ENCODE measurements at regions not wholly inside any gene's neighbourhood (a gene's known extent, or its start where the extent isn't known, plus 50 kb on each side); places are given as distances from the start of the nearest gene placed in this dataset.
A peak's percentile ranks its signal among the peaks of the same experiment; 100 is the strongest.
"Not testable (repeated sequence)": the region's sequence is repeated elsewhere in the genome, so short reads cannot be mapped to it uniquely, and the experiment has no call there.

DNA sequence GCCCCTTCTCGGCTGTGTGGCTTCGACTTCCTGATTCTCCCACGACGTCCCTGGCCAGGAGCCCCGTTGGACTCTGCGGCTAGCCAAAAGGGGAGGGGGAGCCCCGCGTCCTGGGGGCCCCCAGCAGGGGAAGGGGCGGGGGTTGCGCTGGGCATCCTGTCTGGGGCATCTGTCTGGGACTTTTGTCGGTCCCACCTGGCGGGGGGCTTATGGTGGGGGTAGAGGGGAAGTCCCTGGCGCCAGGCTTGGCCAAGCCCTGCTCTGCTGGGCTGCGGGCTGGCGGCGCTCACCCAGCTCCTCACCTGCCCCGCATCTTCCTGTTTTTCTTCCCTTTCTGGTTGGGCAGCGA is 142.7 kb upstream of the EEF2KMT start:
- not testable (repeated sequence) for DNase-seq (ENCODE audit: low read depth in 4 of 4, low spot score in 2 of 4)

- DNase-seq (ENCODE audit: low read depth in 4 of 4, low spot score in 2 of 4): peak in 2 of 4 donors; percentile 6 to 9
These were observed 142.1 kb upstream of the EEF2KMT start for GRCh38 chr16:5239472-5240277.

DNA sequence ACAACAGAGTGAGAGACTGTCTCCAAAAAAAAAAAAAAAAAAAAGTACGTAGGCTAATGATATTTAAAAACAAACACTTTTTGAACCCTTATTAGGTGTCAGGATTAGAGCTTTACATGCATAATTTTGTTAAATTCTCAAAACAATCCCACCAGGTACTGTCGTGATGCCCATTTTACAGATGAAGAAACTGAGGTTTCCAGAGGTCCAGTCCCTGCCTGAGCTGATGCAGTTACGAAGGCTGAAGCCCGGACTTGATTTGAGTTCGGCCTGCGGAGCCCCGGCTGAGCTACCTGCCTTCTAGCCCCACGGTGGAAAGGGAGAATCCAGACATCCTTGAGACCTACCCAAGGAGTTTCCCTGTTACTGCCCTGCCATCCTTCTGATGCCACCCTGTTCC is 137.5 kb upstream of the EEF2KMT start:
- no peak for DNase-seq (ENCODE audit: low read depth in 4 of 4, low spot score in 2 of 4)

- no peak for DNase-seq (ENCODE audit: low read depth in 4 of 4, low spot score in 2 of 4)
These were observed 136.9 kb upstream of the EEF2KMT start for GRCh38 chr16:5234295-5235050.

DNA sequence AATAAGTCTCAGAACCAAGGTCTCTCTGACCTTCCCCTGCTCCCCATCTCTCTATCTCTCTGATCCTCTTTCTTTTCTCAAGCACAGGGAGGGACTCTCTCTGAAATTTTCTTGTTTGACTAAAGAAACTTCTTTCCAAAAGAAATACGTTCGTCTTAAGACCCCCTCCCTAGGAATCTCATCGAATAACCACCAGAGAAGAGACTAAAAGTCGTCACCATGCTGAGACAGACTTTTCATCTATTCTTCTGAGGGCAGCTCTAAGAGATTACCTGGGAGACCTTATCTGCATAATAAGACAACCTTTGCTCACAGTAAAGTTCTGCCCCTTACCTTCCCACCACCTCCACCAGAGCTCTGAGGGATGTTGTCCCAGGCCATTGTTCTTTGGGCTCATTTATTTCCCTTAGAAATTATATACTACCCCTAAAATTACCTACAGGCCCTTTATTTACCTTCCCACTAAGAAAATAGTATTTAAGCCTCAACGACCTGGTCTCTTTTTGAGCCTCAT is 133.7 kb upstream of the EEF2KMT start:
- no peak for DNase-seq (ENCODE audit: low read depth in 4 of 4, low spot score in 2 of 4)

DNA sequence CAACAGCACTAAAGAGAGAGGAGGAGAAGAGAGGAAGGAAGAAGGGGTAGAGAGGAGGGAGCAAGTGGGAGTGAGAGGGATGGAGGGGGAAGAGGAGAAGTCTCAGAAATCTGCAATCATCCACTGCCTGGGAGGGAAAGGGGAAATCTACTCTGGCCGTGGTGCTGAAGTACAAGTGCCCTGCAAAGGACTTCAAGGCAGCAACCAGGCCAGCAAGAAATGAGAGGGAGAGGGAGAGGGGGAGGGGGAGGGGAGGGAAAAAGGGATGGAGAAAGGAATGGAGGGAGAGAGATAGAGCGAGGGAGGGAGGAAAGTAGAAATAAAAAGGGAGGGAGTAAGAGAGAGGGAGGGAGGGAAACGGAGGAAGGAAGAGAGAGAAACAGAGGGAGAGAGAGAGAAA is 130.8 kb upstream of the EEF2KMT start:
- peak in 1 of 4 donors; percentile 4 for DNase-seq (ENCODE audit: low read depth in 4 of 4, low spot score in 2 of 4)

- DNase-seq (ENCODE audit: low read depth in 4 of 4, low spot score in 2 of 4): no peak
These were observed 128.5 kb upstream of the EEF2KMT start for GRCh38 chr16:5225931-5226655.

DNA sequence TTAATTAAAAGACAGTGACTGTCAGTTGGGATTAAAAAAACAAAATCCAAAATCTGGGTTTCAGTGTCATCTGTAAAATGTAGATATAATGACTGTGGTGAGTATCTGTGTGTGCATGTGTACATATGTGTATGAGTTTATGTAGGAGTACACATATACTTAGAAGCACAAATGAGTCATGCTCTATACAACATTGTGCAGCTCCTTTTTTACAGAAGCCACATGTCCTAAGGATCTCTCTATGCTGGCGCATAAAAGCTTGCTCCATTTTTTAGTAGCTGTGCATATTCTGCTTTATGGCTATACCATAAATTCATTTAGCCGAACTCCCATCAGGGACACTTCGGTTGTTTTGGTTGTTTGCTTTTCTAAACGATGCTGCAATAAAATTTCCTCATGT is 125.2 kb upstream of the EEF2KMT start:
- DNase-seq (ENCODE audit: low read depth in 4 of 4, low spot score in 2 of 4): no peak

GRCh38 chr16:5221831-5222230 is 124.2 kb upstream of the EEF2KMT start:
- not testable (repeated sequence) for DNase-seq (ENCODE audit: low read depth in 4 of 4, low spot score in 2 of 4)

GRCh38 chr16:5220705-5221104 is 123.1 kb upstream of the EEF2KMT start:
- DNase-seq (ENCODE audit: low read depth in 4 of 4, low spot score in 2 of 4): no peak

GRCh38 chr16:5216441-5217080 is 119.0 kb upstream of the EEF2KMT start:
- DNase-seq (ENCODE audit: low read depth in 4 of 4, low spot score in 2 of 4): no peak

- DNase-seq (ENCODE audit: low read depth in 4 of 4, low spot score in 2 of 4): no peak
These were observed 118.3 kb upstream of the EEF2KMT start for GRCh38 chr16:5215901-5216300.

DNA sequence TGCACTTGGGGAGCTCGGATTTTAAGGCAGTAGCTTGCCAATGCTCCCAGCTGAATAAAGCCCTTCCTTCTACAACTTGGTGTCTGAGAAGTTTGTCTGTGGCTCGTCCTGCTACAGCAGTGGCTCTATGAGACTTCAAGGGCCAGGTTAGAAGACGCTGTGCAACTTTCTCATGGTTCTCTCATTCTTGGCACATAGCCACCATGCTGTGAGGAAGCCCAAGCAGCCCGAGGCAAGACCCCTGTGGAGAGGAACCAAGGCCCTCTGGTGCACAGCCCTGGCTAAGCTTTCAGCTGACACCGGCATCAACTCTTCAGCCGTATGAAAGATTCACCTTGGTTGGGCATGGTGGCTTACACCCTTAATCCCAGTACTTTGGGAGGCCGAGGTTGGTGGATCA is 116.9 kb upstream of the EEF2KMT start:
- no peak for DNase-seq (ENCODE audit: low read depth in 4 of 4, low spot score in 2 of 4)

DNA sequence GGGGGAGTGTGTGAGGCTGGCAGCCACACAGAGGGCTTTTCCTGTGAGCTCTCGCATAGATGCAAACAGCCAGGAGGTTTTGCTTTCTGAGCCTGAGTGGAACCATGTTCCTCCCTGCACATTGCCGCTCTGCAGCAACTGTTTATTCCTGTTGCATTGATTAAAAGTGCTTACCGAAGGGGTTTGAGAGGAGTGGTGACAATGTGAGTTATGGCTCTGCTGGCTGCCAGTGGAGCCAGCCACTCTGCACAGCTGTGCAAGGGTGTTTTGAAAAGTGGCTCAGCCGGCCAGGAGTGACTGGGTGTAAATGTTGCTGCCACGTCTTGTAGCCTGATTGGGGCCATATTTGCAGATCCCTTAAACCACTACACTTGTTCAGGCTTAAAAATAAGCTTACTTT is 114.9 kb upstream of the EEF2KMT start:
- DNase-seq (ENCODE audit: low read depth in 4 of 4, low spot score in 2 of 4): not testable (repeated sequence)

DNA sequence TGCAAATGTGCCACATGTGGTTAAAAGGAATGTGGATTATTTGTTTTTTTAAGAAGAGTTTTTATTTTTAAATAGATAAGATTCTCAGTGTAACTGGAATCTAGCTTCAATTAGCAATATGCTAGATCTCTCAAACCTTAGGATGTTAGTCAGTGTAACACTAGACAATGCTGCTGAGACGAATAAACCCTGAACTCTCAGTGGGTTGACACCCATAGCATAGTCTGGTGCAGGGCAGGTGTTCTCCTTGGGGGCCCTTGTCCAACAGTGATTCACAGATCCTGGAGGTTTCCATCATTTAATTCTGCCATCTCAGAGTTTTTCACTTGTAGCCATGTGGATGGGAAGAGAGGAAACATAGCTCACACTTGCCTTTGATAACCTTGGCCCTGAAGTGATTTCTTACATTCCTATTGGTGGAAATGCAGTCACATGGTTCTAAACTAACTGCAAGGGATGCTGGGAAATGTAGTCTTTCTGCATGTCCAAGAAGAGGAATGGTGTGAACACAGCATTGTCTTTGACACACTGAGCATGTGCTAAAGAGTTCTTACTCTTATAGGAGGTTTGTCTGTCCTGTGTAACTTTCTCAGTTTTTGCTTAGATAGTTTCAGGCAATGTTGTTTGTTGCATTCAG is 110.4 kb upstream of the EEF2KMT start:
- DNase-seq (ENCODE audit: low read depth in 4 of 4, low spot score in 2 of 4): not testable (repeated sequence)

DNA sequence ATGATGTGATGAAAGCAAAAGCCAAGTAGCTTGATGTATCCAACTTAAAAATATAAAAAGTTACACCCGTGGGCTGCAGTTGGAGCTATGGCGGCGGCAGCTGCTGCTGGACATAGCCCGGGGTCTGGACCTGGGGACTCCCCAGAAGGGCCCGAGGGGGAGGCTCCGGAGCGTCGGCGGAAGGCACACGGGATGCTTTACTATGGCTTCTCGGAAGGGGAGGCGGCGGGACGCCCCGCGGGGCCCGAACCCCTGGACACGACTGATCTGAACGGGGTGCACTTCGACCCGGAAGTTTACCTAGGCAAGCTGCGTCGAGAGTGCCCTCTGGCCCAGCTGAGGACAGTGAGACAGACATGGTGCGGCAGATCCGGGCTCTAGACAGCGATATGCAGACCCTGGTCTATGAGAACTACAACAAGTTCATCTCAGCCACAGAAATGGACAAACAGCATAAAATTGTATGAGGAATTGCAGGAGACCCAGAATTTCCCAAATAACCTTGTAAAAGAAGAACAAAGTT is 109.5 kb upstream of the EEF2KMT start:
- no peak for DNase-seq (ENCODE audit: low read depth in 4 of 4, low spot score in 2 of 4)

- no peak for DNase-seq (ENCODE audit: low read depth in 4 of 4, low spot score in 2 of 4)
These were observed 108.9 kb upstream of the EEF2KMT start for GRCh38 chr16:5206331-5206990.

DNA sequence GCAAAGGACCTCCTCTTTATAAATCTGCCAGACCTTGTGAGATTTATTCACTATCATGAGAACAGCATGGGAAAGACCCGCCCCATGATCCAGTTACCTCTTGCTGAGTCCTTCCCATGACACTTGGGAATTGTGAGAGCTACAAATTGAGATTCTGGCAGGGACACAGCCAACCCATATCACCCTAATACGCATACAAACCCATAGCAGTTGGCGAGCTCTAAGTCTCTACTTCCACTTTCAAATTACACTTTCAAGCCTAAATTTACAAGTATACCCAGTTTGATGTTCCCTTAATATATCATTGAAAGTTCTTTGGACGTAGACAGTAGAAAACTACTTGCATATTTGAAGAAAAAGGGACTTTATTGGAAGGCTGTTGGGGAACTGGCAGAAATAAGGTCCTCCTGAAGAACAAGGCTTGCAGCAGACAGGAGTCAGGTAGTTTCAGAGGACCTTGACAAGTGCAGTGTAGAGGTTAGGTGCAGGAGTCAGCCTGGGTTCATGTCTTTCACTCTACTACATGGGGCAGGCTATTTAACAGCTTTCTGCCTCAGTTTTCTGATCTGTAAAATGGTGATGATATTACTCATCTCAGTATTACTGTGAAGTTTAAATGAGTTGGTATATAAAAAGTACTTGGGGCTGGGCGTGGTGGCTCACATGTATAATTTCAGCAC is 107.9 kb upstream of the EEF2KMT start:
- no peak for DNase-seq (ENCODE audit: low read depth in 4 of 4, low spot score in 2 of 4)

DNA sequence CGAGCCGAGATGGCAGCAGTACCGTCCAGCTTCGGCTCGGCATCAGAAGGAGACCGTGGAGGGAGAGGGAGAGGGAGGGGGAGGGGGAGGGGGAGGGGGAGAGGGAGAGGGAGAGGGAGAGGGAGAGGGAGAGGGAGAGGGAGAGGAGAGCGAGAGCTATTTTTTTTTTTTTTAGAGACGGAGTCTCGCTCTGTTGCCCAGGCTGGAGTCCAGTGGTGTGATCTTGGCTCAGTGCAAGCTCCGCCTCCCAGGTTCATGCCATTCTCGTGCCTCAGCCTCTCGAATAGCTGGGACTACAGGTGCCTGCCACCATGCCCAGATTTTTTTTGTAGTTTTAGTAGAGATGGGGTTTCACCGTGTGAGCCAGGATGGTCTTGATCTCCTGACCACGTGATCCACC is 106.1 kb upstream of the EEF2KMT start:
- DNase-seq (ENCODE audit: low read depth in 4 of 4, low spot score in 2 of 4): not testable (repeated sequence)

Data from left renal cortex interstitium (tissue), 4 donors.